HG02943 (cell line): ENCODE measurements at regions not wholly inside any gene's neighbourhood (a gene's known extent, or its start where the extent isn't known, plus 50 kb on each side); places are given as distances from the start of the nearest gene placed in this dataset.
"Not testable (repeated sequence)": the region's sequence is repeated elsewhere in the genome, so short reads cannot be mapped to it uniquely, and the experiment has no call there.

ENCODE experiments used
- ATAC-seq: cut with Tn5 transposase; IDR thresholded peaks from one replicate; pipeline ENCODE4 v1.9.1; 2021; ENCODE audit warnings: mild to moderate bottlenecking, low read depth, moderate library complexity; ENCODE audit not compliant: unreplicated experiment

GRCh38 chr4:165806613-165807012, 66.4 kb upstream of the TLL1 start:
- no peak for ATAC-seq

- no peak for ATAC-seq
Measured at GRCh38 chr4:165810726-165811125, 62.3 kb upstream of the TLL1 start.

- no peak for ATAC-seq
Measured at GRCh38 chr4:165813606-165814005, 59.4 kb upstream of the TLL1 start.

- ATAC-seq, result no peak
Measured at GRCh38 chr4:165814256-165815020, 58.6 kb upstream of the TLL1 start.

GRCh38 chr4:165819126-165819525, 53.9 kb upstream of the TLL1 start:
- ATAC-seq, result not testable (repeated sequence)
